ENCODE measurements at regions not wholly inside any gene's neighbourhood (a gene's known extent, or its start where the extent isn't known, plus 50 kb on each side); places are given as distances from the start of the nearest gene placed in this dataset.

- H3K4me3 ChIP-seq (ENCODE audit: low read depth, low read length): no peak overlapping the region
- no peak for DNase-seq (ENCODE audit: low read depth)
- no peak for TF ChIP-seq CTCF (IDR thresholded peaks at IDR 0.05; ENCODE audit: control insufficient read depth, extremely low read depth, insufficient read depth)
Measured at GRCh38 chr11:92128026-92128425, 96.6 kb upstream of the FAT3 start.

- TF ChIP-seq CTCF (IDR thresholded peaks at IDR 0.05; ENCODE audit: control insufficient read depth, extremely low read depth, insufficient read depth): no peak
- DNase-seq (ENCODE audit: low read depth): no peak
- no peak overlapping the region for H3K4me3 ChIP-seq (ENCODE audit: low read depth, low read length)
Measured at GRCh38 chr11:92125321-92125720, 99.3 kb upstream of the FAT3 start.

GRCh38 chr11:92123540-92123939 lies 101.1 kb upstream of the FAT3 start:
- no peak overlapping the region for H3K4me3 ChIP-seq (ENCODE audit: low read depth, low read length)
- no peak for DNase-seq (ENCODE audit: low read depth)
- no peak for TF ChIP-seq CTCF (IDR thresholded peaks at IDR 0.05; ENCODE audit: control insufficient read depth, extremely low read depth, insufficient read depth)

- no peak for TF ChIP-seq CTCF (IDR thresholded peaks at IDR 0.05; ENCODE audit: control insufficient read depth, extremely low read depth, insufficient read depth)
- H3K4me3 ChIP-seq (ENCODE audit: low read depth, low read length): no peak overlapping the region
- DNase-seq (ENCODE audit: low read depth): no peak
Measured at GRCh38 chr11:92122561-92122960, 102.1 kb upstream of the FAT3 start.

- TF ChIP-seq CTCF (IDR thresholded peaks at IDR 0.05; ENCODE audit: control insufficient read depth, extremely low read depth, insufficient read depth): no peak
- no peak overlapping the region for H3K4me3 ChIP-seq (ENCODE audit: low read depth, low read length)
- DNase-seq (ENCODE audit: low read depth): no peak
Measured at GRCh38 chr11:92111287-92111686, 113.3 kb upstream of the FAT3 start.

GRCh38 chr11:92109466-92109865 lies 115.2 kb upstream of the FAT3 start:
- no peak overlapping the region for H3K4me3 ChIP-seq (ENCODE audit: low read depth, low read length)
- TF ChIP-seq CTCF (IDR thresholded peaks at IDR 0.05; ENCODE audit: control insufficient read depth, extremely low read depth, insufficient read depth): no peak
- DNase-seq (ENCODE audit: low read depth): no peak

- H3K4me3 ChIP-seq (ENCODE audit: low read depth, low read length): no peak overlapping the region
- no peak for TF ChIP-seq CTCF (IDR thresholded peaks at IDR 0.05; ENCODE audit: control insufficient read depth, extremely low read depth, insufficient read depth)
- no peak for DNase-seq (ENCODE audit: low read depth)
Measured at GRCh38 chr11:92107331-92107730, 117.3 kb upstream of the FAT3 start.

Measured in LNCaP clone FGC (cell line).